Astrocyte of the hippocampus (primary cell): ENCODE measurements at regions not wholly inside any gene's neighbourhood (a gene's known extent, or its start where the extent isn't known, plus 50 kb on each side); places are given as distances from the start of the nearest gene placed in this dataset.

ENCODE experiments used
- DNase-seq: peaks from one replicate; pipeline ENCODE4 v3.0.0; 2011; ENCODE audit warnings: low read depth, low spot score

GRCh38 chr11:119796363-119797060 lies 67.5 kb upstream of the NECTIN1 start:
- DNase-seq, result no peak

GRCh38 chr11:119795690-119796089 lies 66.7 kb upstream of the NECTIN1 start:
- no peak for DNase-seq

DNA sequence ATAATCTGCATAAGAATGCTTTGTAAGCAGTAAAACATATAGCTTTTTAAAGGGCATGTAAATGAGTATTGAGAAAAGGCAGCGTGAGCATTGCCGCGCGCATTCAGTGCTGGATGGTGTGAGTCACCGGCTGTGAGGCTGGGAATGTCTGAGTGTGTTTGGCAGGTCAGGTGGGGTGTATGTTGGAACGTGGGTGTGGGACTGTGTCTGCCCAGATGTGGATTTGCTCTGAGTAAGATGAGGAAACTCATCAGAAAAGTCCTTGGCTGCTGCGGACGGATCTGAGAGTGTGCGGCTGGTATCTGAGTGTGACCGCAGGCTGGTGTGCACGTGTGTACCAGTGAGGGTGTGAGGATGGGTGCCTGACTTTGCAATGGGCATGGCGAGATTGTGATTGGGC lies 66.2 kb upstream of the NECTIN1 start:
- DNase-seq, result peak; percentile 89

DNA sequence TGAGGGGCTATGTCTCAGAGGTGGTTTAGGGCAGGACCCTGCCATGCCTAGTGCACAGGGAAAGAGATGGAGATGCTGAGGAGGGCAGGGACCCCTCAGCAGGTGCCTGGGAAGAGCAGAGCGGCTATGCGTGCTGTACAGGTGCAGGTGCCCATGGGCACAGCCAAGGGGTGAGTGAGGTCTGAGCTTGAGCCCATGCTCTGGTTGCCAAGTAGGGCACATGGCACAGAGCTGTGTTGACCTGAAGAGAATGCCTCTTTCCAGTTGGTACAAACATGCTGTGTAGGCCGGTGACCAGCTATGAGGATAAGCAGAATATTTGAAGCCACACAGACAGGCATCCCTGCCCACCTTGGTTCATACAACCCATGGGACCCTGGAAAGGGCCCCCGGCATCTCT lies 65.8 kb upstream of the NECTIN1 start:
- DNase-seq, result peak; percentile 5

GRCh38 chr11:119794141-119794665 lies 65.2 kb upstream of the NECTIN1 start:
- no peak for DNase-seq

DNA sequence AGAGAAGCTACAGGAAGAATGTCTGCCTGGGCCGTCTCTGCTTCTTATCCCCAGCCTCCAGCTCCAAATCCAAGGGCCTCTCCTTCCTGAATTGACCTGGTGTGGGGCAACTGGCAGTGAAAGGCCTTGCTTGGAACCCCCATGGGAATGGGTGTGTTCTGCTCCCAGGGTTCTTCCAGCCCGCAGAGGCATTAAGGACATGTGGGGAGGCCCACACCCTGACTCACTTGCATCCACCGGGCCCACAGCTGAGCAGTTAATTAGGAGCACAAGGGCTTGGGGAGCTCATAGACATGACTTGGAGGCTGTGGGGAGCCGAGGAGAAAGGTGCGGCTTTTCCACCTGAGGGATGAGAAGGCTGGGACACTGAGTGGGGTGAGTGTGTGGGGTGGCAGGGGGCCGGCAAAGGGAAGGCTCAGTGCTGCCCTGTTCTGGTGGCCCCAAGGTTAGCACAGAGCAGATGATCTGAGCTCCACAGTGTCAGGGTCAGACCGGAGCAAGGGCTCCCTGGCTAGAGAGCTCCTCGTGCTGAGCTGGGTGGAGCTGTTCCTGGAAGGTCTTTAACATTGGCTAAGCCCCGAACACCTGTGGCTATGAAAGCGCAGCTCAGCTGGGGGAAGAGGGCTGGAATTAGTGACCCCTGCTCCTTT lies 64.5 kb upstream of the NECTIN1 start:
- DNase-seq, result no peak

DNA sequence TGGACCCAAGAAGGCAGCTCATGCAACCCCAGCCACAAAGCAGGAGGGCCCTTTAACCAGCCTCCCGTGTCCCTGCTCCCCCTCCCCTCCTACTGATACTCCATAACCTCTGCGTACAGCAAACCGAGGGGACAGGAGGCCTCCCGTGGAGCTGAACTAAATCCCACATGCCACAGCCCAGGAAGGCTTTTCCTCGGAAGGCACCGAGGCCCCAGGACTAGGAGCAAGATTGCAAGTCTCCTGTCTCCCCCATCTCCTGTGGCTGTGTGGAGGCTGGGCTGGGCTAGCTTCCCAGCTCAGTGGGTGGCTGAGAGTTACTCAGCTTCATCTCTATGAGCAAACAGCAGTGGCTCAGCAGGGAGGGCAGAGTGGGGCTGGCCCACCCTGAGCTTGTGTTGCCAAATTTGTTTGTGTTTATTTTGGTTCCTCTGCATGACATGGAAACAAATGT lies 62.7 kb upstream of the NECTIN1 start:
- DNase-seq, result peak; percentile 82

DNA sequence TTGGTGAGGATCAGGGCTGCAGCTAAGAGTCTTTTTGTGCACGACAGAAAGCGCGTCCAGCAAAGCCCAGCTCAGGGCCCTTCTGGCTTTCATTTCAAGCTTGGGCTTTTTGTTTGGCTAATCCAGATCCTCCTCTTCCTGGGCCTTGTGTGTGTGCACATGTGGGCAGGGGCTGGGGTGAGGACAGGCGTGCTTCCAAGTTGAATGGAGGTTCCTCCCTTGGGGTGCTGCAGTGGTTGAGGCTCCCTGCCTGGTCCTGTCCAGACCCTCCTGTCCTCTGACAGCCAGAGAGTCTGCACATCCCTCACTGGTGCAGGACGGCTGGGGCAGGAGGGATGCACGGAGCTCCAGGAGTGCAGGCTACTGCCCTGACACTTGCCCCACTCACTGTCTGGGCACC lies 62.0 kb upstream of the NECTIN1 start:
- DNase-seq, result peak; percentile 7

DNA sequence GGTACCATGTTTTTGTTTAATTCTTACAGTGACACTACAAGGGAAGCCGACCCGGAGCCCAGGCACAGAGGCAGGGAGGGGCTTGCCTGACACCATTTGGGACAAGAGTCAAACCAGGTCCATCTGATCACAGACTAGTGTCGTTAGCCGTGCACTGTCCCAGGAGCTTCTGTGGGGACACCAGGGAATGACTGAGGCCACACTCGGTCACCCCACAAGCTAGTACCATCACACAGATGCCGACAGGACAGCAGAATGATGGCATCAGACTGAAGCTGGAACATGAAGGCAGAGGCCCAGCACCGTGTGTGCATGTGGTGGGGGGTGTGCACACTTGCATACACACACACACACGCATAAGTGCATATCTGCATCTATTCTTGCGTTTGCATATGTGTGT lies 61.5 kb upstream of the NECTIN1 start:
- DNase-seq, result no peak

GRCh38 chr11:119789766-119790407 lies 60.9 kb upstream of the NECTIN1 start:
- no peak for DNase-seq

DNA sequence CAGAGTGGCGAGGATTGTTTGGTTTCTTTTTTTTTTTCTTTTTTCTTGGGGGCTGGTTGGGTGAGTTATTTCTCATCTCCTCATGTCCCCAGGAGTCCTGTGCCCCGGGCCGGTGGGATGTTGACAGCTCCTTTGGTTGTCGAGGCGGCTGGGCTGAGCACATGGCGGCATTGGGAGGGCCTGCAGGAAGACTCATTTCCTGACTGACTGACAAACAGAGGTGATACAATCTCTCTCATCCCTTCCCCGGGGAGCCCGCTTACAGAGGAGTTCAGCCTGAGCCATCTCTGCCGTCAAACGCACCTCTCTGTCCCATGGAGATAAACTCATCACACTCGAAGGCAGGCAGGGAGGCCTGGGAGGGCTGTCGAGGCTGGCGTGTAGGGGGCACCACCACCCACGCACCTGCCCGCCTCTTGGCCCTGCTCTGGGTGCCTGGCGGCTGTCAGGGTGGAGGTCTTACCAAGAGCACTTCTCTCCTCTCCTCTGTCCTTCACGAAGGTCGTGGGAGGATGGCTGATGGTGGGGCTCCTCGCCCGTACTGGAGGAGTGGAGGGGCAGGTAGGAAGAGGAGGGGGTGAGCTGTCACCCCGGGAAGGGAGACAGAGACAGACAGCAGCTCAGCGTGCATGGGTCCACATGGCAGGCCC lies 60.0 kb upstream of the NECTIN1 start:
- DNase-seq, result no peak

DNA sequence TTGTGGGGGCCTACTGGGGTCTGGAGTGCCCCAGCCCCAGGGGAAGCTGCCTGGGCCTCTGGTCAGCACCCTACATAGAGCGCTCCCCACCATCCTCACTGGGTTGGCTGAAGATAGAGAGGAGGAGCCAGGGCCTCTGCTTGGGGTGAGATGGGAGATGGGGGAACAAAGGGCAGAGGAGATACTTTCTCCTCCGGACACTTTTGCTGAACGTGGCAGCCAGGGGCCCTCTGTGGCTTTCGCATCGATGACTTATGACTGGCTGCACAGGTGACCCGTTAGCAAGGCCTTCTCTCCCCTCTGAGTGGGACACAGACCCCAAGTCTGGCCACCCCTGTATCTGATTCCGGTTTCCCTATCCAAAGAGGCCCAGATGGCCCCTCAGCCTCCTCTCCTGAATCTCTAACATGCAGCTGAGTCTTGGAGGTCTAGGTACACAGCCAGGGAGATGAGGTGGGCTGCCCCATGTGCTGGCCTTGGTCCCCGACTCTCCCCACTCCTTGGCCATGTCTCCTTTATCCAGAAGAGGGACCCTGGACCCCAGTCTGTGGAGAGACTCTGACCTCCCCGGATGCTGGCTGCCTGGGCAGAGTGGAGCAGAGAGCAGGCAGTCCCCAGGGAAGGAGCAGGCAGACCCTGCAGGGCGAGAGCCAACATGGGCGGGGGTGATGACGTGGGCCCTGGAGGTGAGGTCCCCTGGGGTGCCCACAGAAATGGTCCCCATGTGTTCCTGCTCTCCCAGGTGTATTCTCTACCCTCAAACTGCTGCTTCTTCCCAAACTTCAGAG lies 59.3 kb upstream of the NECTIN1 start:
- no peak for DNase-seq

DNA sequence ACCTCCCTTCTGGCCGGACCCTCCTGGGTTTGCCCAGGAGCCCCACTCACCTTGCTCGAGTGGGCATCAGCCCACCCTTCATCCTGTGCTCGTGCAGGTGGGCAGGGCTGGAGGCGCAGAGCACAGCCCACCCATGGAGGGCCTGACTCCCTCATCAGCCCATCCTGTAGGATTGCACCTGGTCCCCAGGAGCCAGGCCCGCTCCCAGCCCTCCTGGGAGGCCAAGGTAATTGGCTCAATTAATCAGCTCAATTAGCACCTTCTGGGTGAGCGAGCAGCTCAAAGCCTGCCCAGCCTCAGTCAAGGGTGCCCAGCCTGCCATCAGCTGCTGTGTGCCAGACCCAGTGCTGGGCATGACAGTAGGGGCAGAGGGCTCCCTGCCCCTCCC lies 58.1 kb upstream of the NECTIN1 start:
- no peak for DNase-seq

- DNase-seq, result no peak
Measured at GRCh38 chr11:119786431-119787073, 57.6 kb upstream of the NECTIN1 start.

- no peak for DNase-seq
Measured at GRCh38 chr11:119785131-119785530, 56.1 kb upstream of the NECTIN1 start.

DNA sequence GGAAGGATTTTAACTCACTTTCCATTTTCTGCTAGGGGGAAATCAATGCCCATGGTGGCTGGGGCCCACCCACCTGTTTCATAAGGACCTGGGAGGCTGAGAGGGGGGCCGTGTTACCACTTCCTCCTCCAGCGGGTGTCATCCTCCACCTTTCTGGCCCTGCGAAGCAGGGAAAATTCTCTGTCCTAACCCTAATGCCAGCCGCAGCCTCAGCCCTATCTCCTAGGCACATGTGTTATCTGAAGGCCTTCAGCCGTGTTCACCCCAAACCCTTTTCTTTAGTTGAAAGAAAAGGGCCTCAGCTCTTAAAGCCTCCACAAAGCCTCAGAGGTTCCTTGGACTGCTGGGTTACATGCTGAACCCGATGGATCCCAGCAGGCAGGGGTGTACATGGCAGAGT lies 55.4 kb upstream of the NECTIN1 start:
- DNase-seq, result no peak

GRCh38 chr11:119783466-119784400 lies 54.7 kb upstream of the NECTIN1 start:
- DNase-seq, result peak; percentile 45

- peak; percentile 31 for DNase-seq
Measured at GRCh38 chr11:119782739-119783072, 53.7 kb upstream of the NECTIN1 start.

GRCh38 chr11:119782006-119782738 lies 53.2 kb upstream of the NECTIN1 start:
- DNase-seq, result no peak
